ENCODE measurements at regions not wholly inside any gene's neighbourhood (a gene's known extent, or its start where the extent isn't known, plus 50 kb on each side); places are given as distances from the start of the nearest gene placed in this dataset.

DNA sequence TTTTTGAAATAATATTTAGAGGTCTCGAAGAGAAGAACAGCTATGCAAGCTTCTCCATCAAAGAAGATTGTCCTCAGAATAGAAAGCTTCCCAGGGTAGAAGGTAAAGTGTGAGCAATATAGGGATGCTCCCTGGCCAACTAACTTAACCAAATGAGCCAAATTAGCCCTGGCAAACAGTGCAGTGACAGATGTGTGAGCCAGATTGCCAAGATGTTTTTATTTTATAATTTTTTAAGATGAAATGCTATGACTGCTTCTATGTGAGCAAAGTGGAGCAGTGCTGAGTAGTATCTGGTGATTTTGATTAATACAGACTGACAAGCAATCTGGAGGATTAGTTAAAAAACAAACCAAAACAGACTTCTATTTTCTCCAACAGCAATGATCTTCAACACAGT lies 202.1 kb downstream of the NOVA1 start:
- no peak for DNase-seq

DNA sequence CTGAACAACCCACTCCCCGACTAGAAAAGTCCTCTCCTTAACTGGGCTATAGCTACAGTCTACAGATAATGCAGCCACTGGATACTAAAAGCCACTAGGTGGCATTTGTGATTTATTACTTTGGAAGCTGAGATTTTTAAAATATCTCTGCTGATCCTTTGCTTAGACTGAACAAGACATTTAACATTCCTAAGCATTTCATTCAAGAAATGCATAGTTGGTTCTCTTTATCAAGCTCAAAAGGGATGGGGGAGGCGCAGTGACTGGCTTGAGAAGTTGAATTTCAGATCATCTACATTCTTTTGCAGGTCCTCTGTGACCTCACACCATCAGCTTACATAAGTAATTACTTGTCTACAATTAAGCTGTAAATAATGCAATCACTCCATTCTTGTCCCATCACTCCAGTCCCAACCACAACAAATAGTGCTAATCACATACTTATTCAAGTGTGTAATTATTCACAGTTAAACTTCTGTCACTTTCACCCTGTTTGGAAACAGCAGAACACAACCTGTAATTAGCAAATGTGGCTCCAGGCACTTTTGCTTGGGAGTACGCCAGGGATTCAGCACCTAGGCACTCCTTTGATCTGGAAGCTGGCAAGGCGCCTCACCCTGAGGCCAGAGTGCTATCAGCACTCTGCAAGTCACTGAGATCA lies 203.6 kb downstream of the NOVA1 start:
- DNase-seq = peak; percentile 56

GRCh38 chr14:26392498-26392897 lies 205.3 kb downstream of the NOVA1 start:
- no peak for DNase-seq

DNA sequence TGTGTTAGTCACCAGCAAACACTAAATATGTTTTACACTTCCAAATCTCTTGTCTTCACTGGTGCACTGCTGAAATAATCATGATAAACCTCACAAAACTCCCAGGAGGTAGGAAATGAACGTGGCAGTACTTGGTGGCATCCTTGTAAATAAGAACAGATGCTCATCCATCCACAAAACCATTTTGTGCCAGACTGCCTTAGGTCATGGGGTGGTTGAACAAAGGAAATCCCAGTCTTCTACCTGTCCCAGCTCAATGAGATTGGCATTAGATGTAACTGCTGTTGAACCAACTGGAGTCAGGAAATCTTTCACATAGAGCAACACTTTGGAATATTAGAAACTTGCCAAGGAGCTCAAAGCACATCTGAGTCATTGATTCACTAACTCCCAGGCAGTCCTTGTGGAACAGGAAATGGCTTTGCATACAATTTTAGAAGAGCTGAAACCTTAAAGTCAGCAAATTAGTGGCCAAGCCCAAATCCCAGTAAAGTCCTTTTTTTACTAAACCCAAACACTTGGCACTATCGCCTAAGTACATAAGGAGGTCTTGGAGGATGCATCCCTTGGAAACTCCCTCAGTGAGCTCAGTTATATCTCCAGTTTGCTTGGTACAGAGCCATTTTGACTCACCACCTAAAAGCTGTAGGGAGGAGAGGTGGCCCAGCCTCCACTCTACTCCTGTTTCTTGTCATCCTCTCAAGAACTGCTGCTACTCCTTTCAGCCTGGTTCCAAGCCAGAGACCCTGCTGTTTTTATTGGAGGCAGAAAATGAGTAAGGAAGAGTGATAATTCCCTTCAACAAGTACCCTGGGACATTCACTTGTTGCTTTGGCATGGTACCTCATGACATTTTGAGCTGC lies 208.0 kb downstream of the NOVA1 start:
- DNase-seq = no peak

DNA sequence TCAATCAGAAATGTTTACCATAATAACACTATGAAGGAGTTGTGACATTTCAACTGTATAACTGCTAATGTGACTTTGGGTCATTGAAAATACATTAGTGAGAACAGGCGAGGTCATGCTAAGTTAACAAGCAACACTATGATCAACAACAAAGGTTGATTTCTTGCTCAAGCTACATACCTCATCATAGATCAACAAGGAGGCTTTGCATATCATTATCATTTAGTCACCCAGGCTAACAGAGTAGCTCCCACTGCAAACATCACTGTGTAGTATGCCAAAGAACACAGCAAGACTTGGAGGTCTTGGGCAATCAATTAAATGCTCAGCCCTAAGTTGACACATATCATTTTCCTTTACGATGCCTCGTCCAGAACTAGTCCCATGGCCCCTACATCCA lies 212.5 kb downstream of the NOVA1 start:
- no peak for DNase-seq

GRCh38 chr14:26382901-26383685 lies 214.7 kb downstream of the NOVA1 start:
- DNase-seq = no peak

- DNase-seq = no peak
Observed at GRCh38 chr14:26381405-26381804, 216.4 kb downstream of the NOVA1 start.

- no peak for DNase-seq
Observed at GRCh38 chr14:26380637-26381036, 217.2 kb downstream of the NOVA1 start.

DNA sequence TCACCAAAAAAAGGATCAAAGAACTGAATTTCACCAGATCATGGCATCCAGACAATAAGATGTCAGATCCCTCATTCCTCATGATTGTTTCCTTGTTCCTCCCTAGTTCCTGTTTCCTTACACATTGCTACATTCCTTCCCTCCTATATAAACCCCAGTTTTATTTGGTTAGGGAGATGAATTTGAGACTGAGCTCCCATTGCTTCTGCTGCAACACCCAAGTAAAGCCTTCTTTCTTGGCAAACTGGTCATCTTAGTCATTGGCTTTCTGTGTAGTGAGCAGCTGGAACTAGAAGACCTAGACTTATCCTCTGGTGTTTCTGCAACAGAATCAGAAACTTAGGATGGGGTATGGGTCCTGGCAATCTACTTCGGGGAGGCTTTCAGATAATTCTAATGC lies 217.9 kb downstream of the NOVA1 start:
- no peak for DNase-seq

- DNase-seq = no peak
Observed at GRCh38 chr14:26377150-26377549, 220.7 kb downstream of the NOVA1 start.

DNA sequence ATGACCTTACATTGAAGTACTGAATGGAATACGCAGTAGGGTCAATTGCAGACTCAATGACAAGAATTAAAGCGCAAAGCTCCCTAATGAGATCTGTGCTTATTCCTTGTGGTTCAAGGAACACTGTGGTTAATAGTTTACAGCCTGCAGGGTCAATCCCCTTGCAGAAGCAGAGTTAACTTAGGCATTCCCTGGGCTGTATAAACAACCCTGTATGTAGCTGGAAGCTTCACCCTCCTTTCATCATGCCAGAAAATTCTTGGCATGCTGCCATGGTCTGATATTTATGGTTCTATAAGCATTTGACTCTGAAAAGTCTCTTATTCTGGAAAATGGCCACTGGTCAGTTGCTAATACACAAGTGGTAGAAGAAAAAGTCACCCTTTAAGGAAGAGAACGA lies 227.7 kb downstream of the NOVA1 start:
- no peak for DNase-seq

DNA sequence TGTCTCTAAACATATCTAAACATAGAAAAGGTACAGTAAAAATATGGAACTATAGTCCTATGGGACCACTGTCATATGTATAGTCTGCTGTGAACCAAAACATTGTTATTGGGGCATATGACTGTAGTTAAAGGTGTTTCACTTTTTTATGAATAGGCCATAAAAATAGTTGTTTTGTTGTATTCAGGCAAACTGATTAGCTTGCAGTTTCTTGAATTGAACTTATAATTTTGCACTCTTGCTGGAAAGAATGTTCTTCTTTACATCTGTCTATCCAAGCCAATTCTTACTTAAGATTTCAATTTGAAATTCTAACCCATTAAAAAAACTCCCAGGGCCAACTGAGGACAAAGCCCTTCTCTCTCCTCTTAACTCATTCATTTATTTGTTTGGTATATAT lies 234.1 kb downstream of the NOVA1 start:
- no peak for DNase-seq

DNA sequence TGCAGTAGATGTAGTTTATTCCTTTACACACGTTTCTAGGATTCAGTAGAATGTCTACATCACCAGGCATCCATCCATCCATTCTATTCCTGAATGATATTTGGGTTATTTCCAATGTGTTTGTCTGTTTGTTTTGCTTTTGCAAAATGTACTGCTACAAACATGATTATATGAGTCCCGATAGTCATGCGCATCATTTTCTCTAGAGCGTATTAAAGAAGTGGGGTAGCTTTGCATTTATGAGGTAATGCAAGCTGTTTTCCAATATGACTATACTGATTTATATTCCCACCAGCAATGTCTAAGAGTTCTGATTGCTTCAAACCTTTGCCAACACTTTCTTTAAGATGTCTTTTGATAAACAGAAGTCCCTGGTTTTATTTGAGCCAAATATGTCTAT lies 253.2 kb downstream of the NOVA1 start:
- no peak for DNase-seq

DNA sequence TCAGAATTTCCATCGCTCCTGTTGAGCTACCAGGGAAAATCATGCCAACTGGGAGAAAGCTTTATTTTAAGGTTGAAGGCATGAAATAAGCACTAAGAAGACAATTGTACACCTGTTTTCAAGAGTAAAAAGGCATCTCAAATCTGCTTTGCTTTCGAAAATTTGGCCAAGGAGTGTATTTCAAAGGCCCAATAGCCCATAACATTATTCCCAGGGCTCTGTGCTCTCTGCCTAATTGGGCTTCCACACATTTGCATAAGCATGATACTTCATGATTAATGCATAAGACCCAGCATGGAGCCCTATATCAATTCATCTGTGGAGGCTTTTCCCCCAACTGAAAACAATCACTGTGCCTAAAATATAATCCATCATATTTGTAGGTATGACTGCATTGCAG lies 258.5 kb downstream of the NOVA1 start:
- DNase-seq = no peak

DNA sequence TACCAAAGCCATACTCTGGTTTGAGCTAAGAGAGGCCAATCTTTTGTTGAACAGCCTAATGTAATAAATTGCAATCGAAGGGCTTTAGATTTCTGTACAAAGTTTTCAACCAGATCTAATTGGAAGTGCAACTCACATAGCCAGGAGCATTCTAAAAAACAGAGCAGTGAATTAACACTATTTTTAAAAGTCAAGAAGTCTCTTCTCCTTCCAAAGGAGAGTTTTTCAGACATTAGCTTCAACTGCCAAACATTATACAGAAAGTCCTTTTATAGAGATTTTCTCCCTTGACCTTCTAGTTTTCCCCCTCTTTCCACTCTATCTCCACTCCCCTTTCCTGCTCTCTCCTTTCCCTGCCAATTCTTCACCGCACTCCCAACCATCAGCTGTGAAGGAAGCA lies 259.6 kb downstream of the NOVA1 start:
- DNase-seq = no peak

GRCh38 chr14:26334288-26334687 lies 263.5 kb downstream of the NOVA1 start:
- DNase-seq = no peak

DNA sequence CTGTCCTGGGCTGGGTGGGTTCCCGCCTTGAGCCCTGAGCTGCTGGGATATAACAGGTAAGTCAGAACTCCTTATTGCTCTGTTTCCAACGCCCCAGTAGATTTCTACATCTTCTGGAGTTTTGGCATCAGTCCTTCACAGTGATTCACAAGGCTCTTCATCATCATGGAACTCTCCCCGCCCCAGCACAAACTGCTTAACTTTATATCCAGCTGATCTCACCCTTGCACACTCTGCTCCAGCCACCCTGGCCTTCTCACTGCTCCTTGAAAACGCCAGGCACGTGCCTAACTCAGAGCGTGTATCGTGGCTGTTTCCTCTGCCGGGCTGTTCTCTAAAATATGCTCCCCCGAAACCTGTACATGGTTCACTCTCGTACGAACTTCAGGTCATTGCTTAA lies 264.9 kb downstream of the NOVA1 start:
- no peak for DNase-seq

- DNase-seq = no peak
Observed at GRCh38 chr14:26330982-26331381, 266.9 kb downstream of the NOVA1 start.

GRCh38 chr14:26328791-26329190 lies 269.0 kb downstream of the NOVA1 start:
- no peak for DNase-seq

GRCh38 chr14:26323869-26324268 lies 274.0 kb downstream of the NOVA1 start:
- DNase-seq = no peak

GRCh38 chr14:26320886-26321285 lies 276.9 kb downstream of the NOVA1 start:
- DNase-seq = no peak

DNA sequence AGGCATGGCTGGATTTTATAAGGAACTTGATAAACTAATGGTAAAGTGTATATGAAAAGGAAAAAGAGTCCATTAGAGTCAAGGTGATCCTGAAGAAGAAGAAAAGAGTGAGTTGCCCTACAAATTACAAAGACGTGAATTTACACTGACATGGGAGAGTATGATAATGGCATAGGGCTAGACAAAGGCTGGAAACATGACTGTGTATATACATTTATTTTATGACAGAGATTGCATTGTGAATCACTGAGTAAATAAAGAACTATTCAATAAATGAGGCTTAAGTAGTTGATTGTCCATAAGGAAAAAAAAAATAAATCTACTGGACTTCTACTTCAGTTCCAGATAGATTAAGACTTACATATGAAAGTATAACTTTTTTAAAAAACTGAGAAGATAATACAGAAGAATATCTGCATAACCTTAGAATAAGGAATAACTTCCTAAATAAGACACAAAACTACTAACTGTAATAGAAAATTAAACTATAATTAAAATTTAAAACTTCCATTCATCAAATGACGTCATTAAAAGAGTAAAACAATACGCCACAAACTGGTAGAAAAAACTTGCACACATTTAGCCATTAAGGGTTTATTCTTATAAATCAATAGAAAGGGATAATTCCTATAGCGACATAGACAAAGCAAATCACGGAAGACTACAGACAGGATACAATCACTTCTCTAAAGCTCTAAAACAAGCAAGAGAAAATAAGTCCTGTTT lies 278.5 kb downstream of the NOVA1 start:
- DNase-seq = no peak

GRCh38 chr14:26304056-26304455 lies 293.8 kb downstream of the NOVA1 start:
- no peak for DNase-seq
